Iris pigment epithelial cell (primary cell): ENCODE measurements at regions not wholly inside any gene's neighbourhood (a gene's known extent, or its start where the extent isn't known, plus 50 kb on each side); places are given as distances from the start of the nearest gene placed in this dataset.
A peak's percentile ranks its signal among the peaks of the same experiment; 100 is the strongest.

Experiments used
- DNase-seq: peaks from one replicate; pipeline ENCODE4 v3.0.0-alpha.2; 2011; ENCODE audit warnings: low read depth

- peak; percentile 80 for DNase-seq
Measured at GRCh38 chr4:108272561-108272960, 103.8 kb upstream of the LEF1 start.

GRCh38 chr4:108272046-108272445 is 103.3 kb upstream of the LEF1 start:
- DNase-seq, result peak; percentile 8

GRCh38 chr4:108270466-108271450 is 102.0 kb upstream of the LEF1 start:
- DNase-seq, result peak; percentile 91

GRCh38 chr4:108264693-108265092 is 96.0 kb upstream of the LEF1 start:
- no peak for DNase-seq

GRCh38 chr4:108263057-108263456 is 94.3 kb upstream of the LEF1 start:
- DNase-seq, result no peak

GRCh38 chr4:108261026-108261425 is 92.3 kb upstream of the LEF1 start:
- no peak for DNase-seq

- DNase-seq, result no peak
Measured at GRCh38 chr4:108256538-108256937, 87.8 kb upstream of the LEF1 start.

- no peak for DNase-seq
Measured at GRCh38 chr4:108255203-108255747, 86.5 kb upstream of the LEF1 start.

- no peak for DNase-seq
Measured at GRCh38 chr4:108249397-108249796, 80.7 kb upstream of the LEF1 start.

GRCh38 chr4:108247387-108248049 is 78.8 kb upstream of the LEF1 start:
- DNase-seq, result no peak

- DNase-seq, result no peak
Measured at GRCh38 chr4:108244606-108245005, 75.9 kb upstream of the LEF1 start.

- DNase-seq, result peak; percentile 65
Measured at GRCh38 chr4:108240366-108240765, 71.6 kb upstream of the LEF1 start.

- DNase-seq, result no peak
Measured at GRCh38 chr4:108237693-108238092, 69.0 kb upstream of the LEF1 start.

GRCh38 chr4:108236264-108236663 is 67.5 kb upstream of the LEF1 start:
- no peak for DNase-seq

- DNase-seq, result no peak
Measured at GRCh38 chr4:108227923-108228322, 59.2 kb upstream of the LEF1 start.

GRCh38 chr4:108224611-108225053 is 55.9 kb upstream of the LEF1 start:
- peak; percentile 37 for DNase-seq

- no peak for DNase-seq
Measured at GRCh38 chr4:108223313-108223712, 54.6 kb upstream of the LEF1 start.

GRCh38 chr4:108219998-108220397 is 51.3 kb upstream of the LEF1 start:
- DNase-seq, result peak; percentile 13
